GM23338 (cell line): ENCODE measurements at regions not wholly inside any gene's neighbourhood (a gene's known extent, or its start where the extent isn't known, plus 50 kb on each side); places are given as distances from the start of the nearest gene placed in this dataset.
A peak's percentile ranks its signal among the peaks of the same experiment; 100 is the strongest.

Experiments
- ATAC-seq: fragments of 200-7000 bp; cut with Tn5 transposase; 3 replicates; pipeline ENCODE4 v1.9.1; 2020
- DNase-seq: peaks from one replicate; pipeline ENCODE4 v3.0.0-alpha.2; 2015; ENCODE audit warnings: low spot score
- H2AFZ ChIP-seq: fragments of 200-600 bp; sonication (generic); 2 replicates; pipeline ENCODE4 v1.8.0; 2016; ENCODE audit warnings: antibody characterized with exemption, mild to moderate bottlenecking, moderate library complexity
- H3F3A ChIP-seq: fragments of 200-600 bp; sonication (generic); replicated peaks from 2 replicates; pipeline ENCODE4 v1.8.0; 2017; ENCODE audit warnings: antibody characterized with exemption, mixed run types, low read depth
- H3K27ac ChIP-seq: fragments of 200-600 bp; sonication (generic); 2 replicates; pipeline ENCODE4 v1.6.1; 2016; ENCODE audit warnings: low read depth
- H3K27me3 ChIP-seq: fragments of 200-600 bp; sonication (generic); 2 replicates; pipeline ENCODE4 v1.8.0; 2016; ENCODE audit warnings: mild to moderate bottlenecking, mixed run types, moderate library complexity; ENCODE audit not compliant: insufficient read depth
- H3K36me3 ChIP-seq: fragments of 200-600 bp; sonication (generic); 2 replicates; pipeline ENCODE4 v1.8.0; 2016; ENCODE audit warnings: mild to moderate bottlenecking; ENCODE audit not compliant: insufficient read depth
- H3K4me1 ChIP-seq: fragments of 200-600 bp; sonication (generic); 2 replicates; pipeline ENCODE4 v1.8.0; 2016; ENCODE audit warnings: mild to moderate bottlenecking, moderate library complexity; ENCODE audit not compliant: insufficient read depth
- H3K4me2 ChIP-seq: fragments of 200-600 bp; sonication (generic); 2 replicates; pipeline ENCODE4 v1.7.1; 2017; ENCODE audit warnings: mixed run types
- H3K4me3 ChIP-seq: fragments of 200-600 bp; sonication (generic); 2 replicates; pipeline ENCODE4 v1.6.1; 2016; ENCODE audit warnings: mixed run types
- H3K79me2 ChIP-seq: fragments of 200-600 bp; sonication (generic); replicated peaks from 2 replicates; pipeline ENCODE4 v1.8.0; 2017; ENCODE audit warnings: mild to moderate bottlenecking; ENCODE audit not compliant: insufficient read depth
- H3K9me2 ChIP-seq: fragments of 200-600 bp; sonication (generic); 2 replicates; pipeline ENCODE4 v1.8.0; 2017; ENCODE audit not compliant: insufficient read depth
- H4K20me1 ChIP-seq: fragments of 200-600 bp; sonication (generic); replicated peaks from 2 replicates; pipeline ENCODE4 v1.8.0; 2017; ENCODE audit warnings: mild to moderate bottlenecking; ENCODE audit not compliant: insufficient read depth
- H3K27ac Mint-ChIP-seq: 2 replicates; pipeline ENCODE4 v1.8.0; 2020; ENCODE audit warnings: inconsistent platforms, mild to moderate bottlenecking, moderate library complexity, mixed read lengths
- H3K27me3 Mint-ChIP-seq: 3 replicates; pipeline ENCODE4 v1.8.0; 2022; ENCODE audit warnings: low read depth, mild to moderate bottlenecking, moderate library complexity, mixed read lengths, inconsistent platforms; ENCODE audit not compliant: insufficient read depth, poor library complexity
- H3K36me3 Mint-ChIP-seq: 3 replicates; pipeline ENCODE4 v1.8.0; 2021; ENCODE audit warnings: low read depth, mild to moderate bottlenecking, inconsistent platforms, moderate library complexity, mixed read lengths
- H3K4me1 Mint-ChIP-seq: 3 replicates; pipeline ENCODE4 v1.8.0; 2020; ENCODE audit warnings: mild to moderate bottlenecking, inconsistent platforms, mixed read lengths
- H3K4me3 Mint-ChIP-seq: 3 replicates; pipeline ENCODE4 v1.8.0; 2021; ENCODE audit warnings: moderate library complexity, mild to moderate bottlenecking, inconsistent platforms, mixed read lengths
- H3K9me3 Mint-ChIP-seq: 3 replicates; pipeline ENCODE4 v1.8.0; 2020; ENCODE audit warnings: moderate library complexity, mild to moderate bottlenecking, inconsistent platforms, mixed read lengths
- CREB1 ChIP-seq: fragments of 250-450 bp; sonication (Bioruptor Pico); IDR thresholded peaks from 2 replicates; pipeline ENCODE4 v1.5.0; 2020; ENCODE audit warnings: low read depth, mild to moderate bottlenecking, moderate library complexity
- CTCF ChIP-seq, 2 experiments: fragments of 200-600 bp in 1 of 2; sonication (generic) in 1 of 2; conservative IDR thresholded peaks; 2 replicates each; pipeline versions ENCODE4 v1.5.1 to v1.6.1; 2016 to 2017; ENCODE audit warnings: antibody characterized with exemption in 2 of 2, low read depth in 2 of 2, mild to moderate bottlenecking in 2 of 2, moderate library complexity in 1 of 2
- ETS1 ChIP-seq: IDR thresholded peaks from 2 replicates; pipeline ENCODE4 v1.6.1; 2016; ENCODE audit warnings: antibody characterized with exemption
- EZH2 ChIP-seq: fragments of 200-600 bp; sonication (generic); IDR thresholded peaks from one replicate; pipeline ENCODE4 v1.8.0; 2017; ENCODE audit warnings: antibody characterized with exemption, mild to moderate bottlenecking, low read depth; ENCODE audit not compliant: unreplicated experiment
- JUNB ChIP-seq: IDR thresholded peaks from one replicate; pipeline ENCODE4 v1.6.1; 2016; ENCODE audit warnings: antibody characterized with exemption; ENCODE audit not compliant: unreplicated experiment
- NANOG ChIP-seq: IDR thresholded peaks from 2 replicates; pipeline ENCODE4 v1.6.1; 2016; ENCODE audit warnings: antibody characterized with exemption, borderline replicate concordance
- POLR2AphosphoS5 ChIP-seq: IDR thresholded peaks from 2 replicates; pipeline ENCODE4 v1.6.1; 2016; ENCODE audit warnings: antibody characterized with exemption, low read depth
- REST ChIP-seq: IDR thresholded peaks from one replicate; pipeline ENCODE4 v1.6.1; 2018; ENCODE audit warnings: antibody characterized with exemption; ENCODE audit not compliant: unreplicated experiment
- STAT1 ChIP-seq: IDR thresholded peaks from one replicate; pipeline ENCODE4 v1.6.1; 2016; ENCODE audit warnings: antibody characterized with exemption; ENCODE audit not compliant: unreplicated experiment
- ZNF114 ChIP-seq: fragments of 250-450 bp; sonication (Bioruptor Pico); IDR thresholded peaks from 2 replicates; pipeline ENCODE4 v1.5.0; 2020; ENCODE audit warnings: mild to moderate bottlenecking, moderate library complexity
- ZNF331 ChIP-seq: fragments of 250-450 bp; sonication (Bioruptor Pico); IDR thresholded peaks from 2 replicates; pipeline ENCODE4 v1.5.0; 2020; ENCODE audit warnings: low read depth, mild to moderate bottlenecking, moderate library complexity

- TF ChIP-seq ZNF114 (CRISPR knock-in tag): no peak
- no peak for TF ChIP-seq CREB1 (CRISPR knock-in tag)
- no peak for TF ChIP-seq JUNB
- TF ChIP-seq NANOG: no peak
- TF ChIP-seq CTCF (conservative IDR thresholded peaks at IDR 0.05; ENCODE audit: low read depth in 2 of 2): no peak
- TF ChIP-seq ETS1: no peak
- no peak for TF ChIP-seq EZH2
- TF ChIP-seq STAT1: no peak
- no peak for TF ChIP-seq POLR2AphosphoS5
- no peak for TF ChIP-seq REST
These were observed 94.3 kb downstream of the GALR1 start (continued) for GRCh38 chr18:77343846-77344510.

- Histone ChIP-seq H2AFZ (0 out of 2 replicates have a peak overlapping the region, but pooled peaks have one; percentile 10), H3K4me2 (no peak overlapping the region), H3K9me2 (no peaks in the 10 kb centered on the region), H4K20me1 (no peaks in the 10 kb centered on the region), H3K4me1 (no peaks in the 10 kb centered on the region), H3K27me3 (no peaks in the 10 kb centered on the region), H3K27ac (no peak overlapping the region), H3K79me2 (no peaks in the 10 kb centered on the region), H3K4me3 (no peak overlapping the region), H3F3A (no peaks in the 10 kb centered on the region), H3K36me3 (0 out of 2 replicates have a peak, but pooled peaks cover 3% of the 10 kb centered on the region)
- Mint-ChIP-seq H3K27me3 (peaks cover 4% of the 10 kb centered on the region), H3K36me3 (no peaks in the 10 kb centered on the region), H3K9me3 (peaks cover 6% of the 10 kb centered on the region), H3K27ac (no peak overlapping the region), H3K4me3 (no peak overlapping the region), H3K4me1 (peaks cover 8% of the 10 kb centered on the region)
- DNase-seq (no peak), ATAC-seq (no peak)
- TF ChIP-seq NANOG: no peak
- no peak for TF ChIP-seq ZNF114 (CRISPR knock-in tag)
- TF ChIP-seq ZNF331 (CRISPR knock-in tag): no peak
- no peak for TF ChIP-seq REST
These were observed 95.3 kb downstream of the GALR1 start for GRCh38 chr18:77344786-77345500.
